Fibroblast of lung (primary cell): ENCODE measurements at regions not wholly inside any gene's neighbourhood (a gene's known extent, or its start where the extent isn't known, plus 50 kb on each side); places are given as distances from the start of the nearest gene placed in this dataset.

Source experiments
- DNase-seq, 2 donors: peaks; one replicate each; pipeline versions ENCODE4 v3.0.0 to v3.0.0-alpha.2; 2010; ENCODE audit warnings: low read depth in 2 of 2
- H2AFZ ChIP-seq: 2 replicates; pipeline ENCODE4 v1.5.1; 2012; ENCODE audit warnings: low read length, control low read depth, inconsistent platforms
- H3K27ac ChIP-seq: 2 replicates; pipeline ENCODE4 v1.5.1; 2011; ENCODE audit warnings: low read length, control low read depth; ENCODE audit not compliant: insufficient read depth
- H3K27me3 ChIP-seq: 2 replicates; pipeline ENCODE4 v1.5.1; 2011; ENCODE audit warnings: mild to moderate bottlenecking, low read length; ENCODE audit not compliant: control insufficient read depth, insufficient read depth
- H3K36me3 ChIP-seq: 2 replicates; pipeline ENCODE4 v1.5.1; 2011; ENCODE audit warnings: low read length; ENCODE audit not compliant: control insufficient read depth, insufficient read depth
- H3K4me1 ChIP-seq: 2 replicates; pipeline ENCODE4 v1.5.1; 2011; ENCODE audit warnings: low read length; ENCODE audit not compliant: control insufficient read depth, insufficient read depth; ENCODE audit errors: extremely low read depth
- H3K4me2 ChIP-seq: 2 replicates; pipeline ENCODE4 v1.5.1; 2011; ENCODE audit warnings: low read length, control low read depth; ENCODE audit not compliant: insufficient read depth; ENCODE audit errors: extremely low read depth
- H3K4me3 ChIP-seq, 4 experiments: fragments of 200-600 bp in 1 of 4; sonication (generic) in 1 of 4; replicated peaks in 1 of 4; 2 replicates each; pipeline ENCODE4 v1.5.1; 2011 to 2016; ENCODE audit warnings: low read length in 4 of 4, low read depth in 3 of 4, mild to moderate bottlenecking in 3 of 4, control low read depth in 2 of 4, inconsistent platforms in 1 of 4, mixed read lengths in 1 of 4; ENCODE audit not compliant: insufficient read depth in 1 of 4; ENCODE audit errors: control extremely low read depth in 1 of 4
- H3K79me2 ChIP-seq: 2 replicates; pipeline ENCODE4 v1.5.1; 2012; ENCODE audit warnings: mild to moderate bottlenecking, low read length, inconsistent platforms; ENCODE audit not compliant: control insufficient read depth, insufficient read depth
- H3K9ac ChIP-seq: 2 replicates; pipeline ENCODE4 v1.5.1; 2011; ENCODE audit warnings: mild to moderate bottlenecking, low read length, control low read depth; ENCODE audit not compliant: insufficient read depth
- H3K9me3 ChIP-seq: 2 replicates; pipeline ENCODE4 v1.5.1; 2012; ENCODE audit warnings: low read depth, low read length; ENCODE audit not compliant: control insufficient read depth, insufficient read depth
- H4K20me1 ChIP-seq: 2 replicates; pipeline ENCODE4 v1.5.1; 2011; ENCODE audit warnings: low read length; ENCODE audit not compliant: control insufficient read depth, insufficient read depth; ENCODE audit errors: extremely low read depth
- EZH2 ChIP-seq: IDR thresholded peaks from 2 replicates; pipeline ENCODE4 v1.5.1; 2012; ENCODE audit warnings: low read length, control low read depth, mild to moderate bottlenecking; ENCODE audit errors: missing control alignments
- TF ChIP-seq, protein P1 (sequence below), 2 donors: IDR thresholded peaks in 1 of 2; conservative IDR thresholded peaks in 1 of 2; 1 replicate in 1 of 2; 2 replicates in 1 of 2; pipeline ENCODE4 v1.5.1; 2011 to 2012; ENCODE audit warnings: low read length in 2 of 2, control low read depth in 1 of 2, inconsistent platforms in 1 of 2, low read depth in 1 of 2, mild to moderate bottlenecking in 1 of 2

DNA sequence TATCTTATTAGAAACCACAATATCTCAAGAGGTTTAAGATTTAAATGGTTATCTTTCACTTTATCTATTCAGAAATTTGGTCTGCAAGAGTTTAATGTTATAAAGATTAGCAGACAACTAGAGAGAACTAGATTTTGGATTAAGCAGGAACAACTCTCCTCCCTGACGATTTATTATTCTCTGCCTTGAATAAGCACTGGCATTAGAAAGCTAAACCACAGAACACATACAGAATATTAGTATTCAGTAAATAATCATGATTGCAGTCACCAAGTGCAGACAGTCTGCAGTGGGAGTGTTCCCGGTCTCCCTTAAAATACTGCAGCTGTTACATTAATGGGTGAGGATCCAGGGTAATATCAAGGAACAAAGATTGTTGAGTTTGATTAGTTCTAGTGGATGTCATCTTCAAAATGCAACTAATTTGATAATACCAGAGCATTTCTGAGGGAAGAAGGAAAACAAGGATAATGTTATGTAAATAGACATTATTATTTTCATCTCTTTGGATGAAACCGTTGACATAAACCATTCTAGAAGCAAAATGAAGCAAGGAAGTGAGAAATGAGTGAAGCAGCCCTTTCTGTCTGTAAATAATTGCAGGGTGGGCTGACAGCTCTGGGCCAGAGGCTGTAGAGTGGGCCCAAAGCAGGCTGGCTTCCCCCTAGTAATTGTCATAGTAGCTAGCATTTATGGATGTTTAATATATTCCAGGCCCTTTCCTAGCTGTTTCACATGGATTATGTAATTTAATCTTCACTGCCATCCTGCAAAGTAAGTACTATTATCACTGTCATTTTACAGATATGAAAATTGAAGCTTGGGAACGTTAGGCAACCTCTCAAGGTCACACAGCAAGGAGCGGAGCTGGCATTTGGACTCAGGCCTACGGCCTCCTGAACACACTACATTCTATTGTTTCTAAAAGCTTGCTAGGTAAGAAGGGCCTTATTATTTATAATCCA is 79.4 kb downstream of the DYRK2 start:
- no peak overlapping the region for H2AFZ ChIP-seq
- no peaks in the 10 kb centered on the region for H3K4me1 ChIP-seq
- H4K20me1 ChIP-seq, result no peaks in the 10 kb centered on the region
- H3K4me2 ChIP-seq, result no peak overlapping the region
- DNase-seq, result no peak
- H3K79me2 ChIP-seq, result no peaks in the 10 kb centered on the region
- TF ChIP-seq EZH2, result no peak
- TF ChIP-seq, protein P1, sequence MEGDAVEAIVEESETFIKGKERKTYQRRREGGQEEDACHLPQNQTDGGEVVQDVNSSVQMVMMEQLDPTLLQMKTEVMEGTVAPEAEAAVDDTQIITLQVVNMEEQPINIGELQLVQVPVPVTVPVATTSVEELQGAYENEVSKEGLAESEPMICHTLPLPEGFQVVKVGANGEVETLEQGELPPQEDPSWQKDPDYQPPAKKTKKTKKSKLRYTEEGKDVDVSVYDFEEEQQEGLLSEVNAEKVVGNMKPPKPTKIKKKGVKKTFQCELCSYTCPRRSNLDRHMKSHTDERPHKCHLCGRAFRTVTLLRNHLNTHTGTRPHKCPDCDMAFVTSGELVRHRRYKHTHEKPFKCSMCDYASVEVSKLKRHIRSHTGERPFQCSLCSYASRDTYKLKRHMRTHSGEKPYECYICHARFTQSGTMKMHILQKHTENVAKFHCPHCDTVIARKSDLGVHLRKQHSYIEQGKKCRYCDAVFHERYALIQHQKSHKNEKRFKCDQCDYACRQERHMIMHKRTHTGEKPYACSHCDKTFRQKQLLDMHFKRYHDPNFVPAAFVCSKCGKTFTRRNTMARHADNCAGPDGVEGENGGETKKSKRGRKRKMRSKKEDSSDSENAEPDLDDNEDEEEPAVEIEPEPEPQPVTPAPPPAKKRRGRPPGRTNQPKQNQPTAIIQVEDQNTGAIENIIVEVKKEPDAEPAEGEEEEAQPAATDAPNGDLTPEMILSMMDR (conservative IDR thresholded peaks at IDR 0.05 in 1 of 2, IDR thresholded peaks at IDR 0.05 in 1 of 2; ENCODE audit: low read depth in 1 of 2, low read length in 2 of 2), result no peak
- H3K9me3 ChIP-seq, result no peaks in the 10 kb centered on the region
- no peaks in the 10 kb centered on the region for H3K27me3 ChIP-seq
- H3K27ac ChIP-seq, result no peak overlapping the region
- no peak overlapping the region for H3K4me3 ChIP-seq
- no peaks in the 10 kb centered on the region for H3K36me3 ChIP-seq
- H3K9ac ChIP-seq, result no peak overlapping the region

DNA sequence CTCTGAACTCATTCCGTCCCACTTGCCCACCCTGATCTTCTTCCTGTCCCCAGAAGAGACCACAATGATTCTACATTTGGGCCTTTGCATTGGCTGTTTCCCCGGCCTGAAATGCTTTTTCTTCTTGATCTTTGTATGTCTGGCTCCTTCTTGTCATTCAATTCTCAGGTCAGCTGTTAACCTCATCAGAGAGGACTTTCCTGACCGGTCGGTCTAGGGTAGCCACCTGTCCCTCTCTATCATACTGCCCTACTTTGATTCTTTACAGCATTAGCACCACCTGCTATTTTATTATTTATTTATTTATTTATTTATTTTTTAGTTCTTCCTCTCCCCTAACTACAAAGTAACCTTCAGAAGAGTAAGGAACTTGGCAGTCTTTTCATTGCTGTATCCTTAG is 84.3 kb downstream of the DYRK2 start:
- H3K4me3 ChIP-seq, result no peak overlapping the region
- TF ChIP-seq EZH2, result no peak
- TF ChIP-seq, protein P1 (conservative IDR thresholded peaks at IDR 0.05 in 1 of 2, IDR thresholded peaks at IDR 0.05 in 1 of 2; ENCODE audit: low read depth in 1 of 2, low read length in 2 of 2), result no peak
- H4K20me1 ChIP-seq, result no peaks in the 10 kb centered on the region
- DNase-seq, result no peak
- H3K36me3 ChIP-seq, result no peaks in the 10 kb centered on the region
- no peaks in the 10 kb centered on the region for H3K27me3 ChIP-seq
- no peak overlapping the region for H3K4me2 ChIP-seq
- H3K79me2 ChIP-seq, result no peaks in the 10 kb centered on the region
- no peak overlapping the region for H2AFZ ChIP-seq
- H3K27ac ChIP-seq, result no peak overlapping the region
- H3K9me3 ChIP-seq, result no peaks in the 10 kb centered on the region
- H3K9ac ChIP-seq, result no peak overlapping the region
- H3K4me1 ChIP-seq, result no peaks in the 10 kb centered on the region

DNA sequence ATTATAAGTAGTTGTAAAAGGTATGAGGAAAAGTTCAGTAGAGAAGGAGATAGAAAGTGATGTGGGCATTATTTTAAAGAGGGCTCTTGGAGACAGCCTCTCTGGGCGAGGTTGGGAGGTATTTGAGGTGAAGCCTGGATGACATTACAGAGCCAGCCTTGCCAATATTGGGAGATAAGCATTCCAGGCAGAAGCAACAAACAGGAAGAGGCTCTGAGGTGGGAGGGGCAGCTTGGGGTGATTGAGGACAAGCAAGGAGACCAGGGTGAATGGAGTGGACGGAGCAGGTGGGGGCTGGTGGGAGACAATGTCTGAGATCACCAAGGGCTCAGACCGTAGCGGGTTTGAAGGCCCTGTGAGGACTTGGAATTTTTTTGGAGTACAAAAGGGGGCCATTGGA is 87.3 kb downstream of the DYRK2 start:
- H3K79me2 ChIP-seq, result no peaks in the 10 kb centered on the region
- no peaks in the 10 kb centered on the region for H3K36me3 ChIP-seq
- TF ChIP-seq, protein P1 (conservative IDR thresholded peaks at IDR 0.05 in 1 of 2, IDR thresholded peaks at IDR 0.05 in 1 of 2; ENCODE audit: low read depth in 1 of 2, low read length in 2 of 2), result no peak
- no peak for TF ChIP-seq EZH2

More for the DNA sequence above, 87.3 kb downstream of the DYRK2 start:
- Histone ChIP-seq H3K27ac (no peak overlapping the region), H3K27me3 (no peaks in the 10 kb centered on the region), H3K4me2 (no peak overlapping the region), H3K4me3 (no peak overlapping the region), H2AFZ (no peak overlapping the region), H3K4me1 (no peaks in the 10 kb centered on the region), H3K9ac (no peak overlapping the region), H4K20me1 (no peaks in the 10 kb centered on the region), H3K9me3 (no peaks in the 10 kb centered on the region)
- DNase-seq, result no peak
